ENCODE measurements at regions not wholly inside any gene's neighbourhood (a gene's known extent, or its start where the extent isn't known, plus 50 kb on each side); places are given as distances from the start of the nearest gene placed in this dataset.

- no peak overlapping the region for H3K4me3 ChIP-seq (ENCODE audit: low read length)
- no peak for DNase-seq (ENCODE audit: low read depth)
- TF ChIP-seq, protein P1, sequence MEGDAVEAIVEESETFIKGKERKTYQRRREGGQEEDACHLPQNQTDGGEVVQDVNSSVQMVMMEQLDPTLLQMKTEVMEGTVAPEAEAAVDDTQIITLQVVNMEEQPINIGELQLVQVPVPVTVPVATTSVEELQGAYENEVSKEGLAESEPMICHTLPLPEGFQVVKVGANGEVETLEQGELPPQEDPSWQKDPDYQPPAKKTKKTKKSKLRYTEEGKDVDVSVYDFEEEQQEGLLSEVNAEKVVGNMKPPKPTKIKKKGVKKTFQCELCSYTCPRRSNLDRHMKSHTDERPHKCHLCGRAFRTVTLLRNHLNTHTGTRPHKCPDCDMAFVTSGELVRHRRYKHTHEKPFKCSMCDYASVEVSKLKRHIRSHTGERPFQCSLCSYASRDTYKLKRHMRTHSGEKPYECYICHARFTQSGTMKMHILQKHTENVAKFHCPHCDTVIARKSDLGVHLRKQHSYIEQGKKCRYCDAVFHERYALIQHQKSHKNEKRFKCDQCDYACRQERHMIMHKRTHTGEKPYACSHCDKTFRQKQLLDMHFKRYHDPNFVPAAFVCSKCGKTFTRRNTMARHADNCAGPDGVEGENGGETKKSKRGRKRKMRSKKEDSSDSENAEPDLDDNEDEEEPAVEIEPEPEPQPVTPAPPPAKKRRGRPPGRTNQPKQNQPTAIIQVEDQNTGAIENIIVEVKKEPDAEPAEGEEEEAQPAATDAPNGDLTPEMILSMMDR (conservative IDR thresholded peaks at IDR 0.05; ENCODE audit: low read length), result no peak
These were observed 819.8 kb downstream of the GATA3 start for GRCh38 chr10:8874268-8874667.

GRCh38 chr10:8874972-8875371, 820.5 kb downstream of the GATA3 start:
- TF ChIP-seq, protein P1 (conservative IDR thresholded peaks at IDR 0.05; ENCODE audit: low read length), result no peak
- DNase-seq (ENCODE audit: low read depth), result no peak

GRCh38 chr10:8876171-8876570, 821.7 kb downstream of the GATA3 start:
- TF ChIP-seq, protein P1 (conservative IDR thresholded peaks at IDR 0.05; ENCODE audit: low read length), result no peak
- H3K4me3 ChIP-seq (ENCODE audit: low read length), result no peak overlapping the region
- DNase-seq (ENCODE audit: low read depth), result no peak

More at GRCh38 chr10:8874972-8875371, 820.5 kb downstream of the GATA3 start:
- H3K4me3 ChIP-seq (ENCODE audit: low read length), result no peak overlapping the region

DNA sequence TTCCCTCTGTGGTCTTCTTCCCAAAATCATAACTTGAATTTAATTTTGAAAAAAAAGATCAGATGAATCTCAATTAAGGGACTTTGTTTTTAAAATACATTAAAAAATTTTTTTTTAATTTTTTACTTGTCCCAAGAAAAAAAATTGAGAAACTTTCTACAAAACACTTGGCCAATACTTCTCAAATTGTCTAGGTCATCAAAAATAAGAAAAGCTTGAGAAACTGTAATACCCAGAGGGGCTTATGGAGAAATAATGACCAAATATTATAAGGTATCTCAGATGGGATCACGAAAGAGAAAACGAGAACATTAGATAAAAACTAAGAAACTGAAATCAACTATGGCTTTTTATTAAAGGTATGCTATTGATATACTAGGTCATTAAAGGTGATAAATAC, 835.0 kb downstream of the GATA3 start:
- H3K4me3 ChIP-seq (ENCODE audit: low read length), result no peak overlapping the region
- TF ChIP-seq, protein P1 (conservative IDR thresholded peaks at IDR 0.05; ENCODE audit: low read length), result no peak
- no peak for DNase-seq (ENCODE audit: low read depth)

- TF ChIP-seq, protein P1 (conservative IDR thresholded peaks at IDR 0.05; ENCODE audit: low read length), result no peak
- no peak overlapping the region for H3K4me3 ChIP-seq (ENCODE audit: low read length)
- DNase-seq (ENCODE audit: low read depth), result no peak
These were observed 838.6 kb downstream of the GATA3 start for GRCh38 chr10:8893102-8893501.

DNA sequence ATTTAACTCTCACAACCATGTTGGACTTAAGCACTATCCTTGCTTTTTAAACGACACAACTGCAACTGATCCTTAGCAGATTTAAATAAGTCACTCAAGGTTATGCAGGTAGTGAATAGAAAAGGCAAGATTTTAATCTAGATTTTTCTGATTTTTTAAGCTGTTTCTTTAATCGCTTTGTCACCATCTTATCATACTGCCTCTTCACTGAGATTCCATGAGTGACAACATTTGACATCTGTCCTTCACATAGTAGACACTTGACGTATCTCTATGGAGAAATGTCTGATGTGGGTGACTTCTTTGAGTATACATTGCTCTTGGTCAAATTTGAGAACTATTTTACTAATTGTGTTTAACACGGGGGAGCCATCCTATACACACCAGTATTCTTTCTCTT, 839.7 kb downstream of the GATA3 start:
- H3K4me3 ChIP-seq (ENCODE audit: low read length), result no peak overlapping the region
- TF ChIP-seq, protein P1 (conservative IDR thresholded peaks at IDR 0.05; ENCODE audit: low read length), result no peak
- DNase-seq (ENCODE audit: low read depth), result no peak

DNA sequence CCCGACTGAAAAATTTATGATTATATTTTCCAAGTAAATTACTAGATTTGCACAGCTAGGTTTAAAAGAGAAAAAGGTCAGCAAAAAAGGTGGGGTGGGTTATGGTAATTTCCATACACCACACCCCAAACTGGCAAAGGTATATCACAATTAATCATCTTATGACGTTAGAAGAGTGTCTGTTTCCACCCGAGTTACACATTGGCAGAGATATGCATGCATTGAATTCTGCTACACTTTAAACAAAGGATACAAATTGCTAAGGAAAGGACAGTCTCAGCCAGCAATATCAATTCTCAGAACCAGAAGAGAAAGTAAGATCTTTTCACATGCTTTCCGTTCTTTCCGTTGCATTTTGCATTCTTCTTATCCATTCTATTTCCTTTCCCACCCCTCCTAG, 843.3 kb downstream of the GATA3 start:
- no peak overlapping the region for H3K4me3 ChIP-seq (ENCODE audit: low read length)
- TF ChIP-seq, protein P1 (conservative IDR thresholded peaks at IDR 0.05; ENCODE audit: low read length), result no peak
- DNase-seq (ENCODE audit: low read depth), result no peak

Measured in AG10803 (cell line).